Stimulated activated CD4-positive, alpha-beta T cell treated with anti-CD3 and anti-CD28 coated beads, Interleukin-12 subunit alpha, Interleukin-12 subunit beta, amount 100 ng/mL, for 4 hours (primary cell): ENCODE measurements at regions not wholly inside any gene's neighbourhood (a gene's known extent, or its start where the extent isn't known, plus 50 kb on each side); places are given as distances from the start of the nearest gene placed in this dataset.

Experiments
- DNase-seq: peaks from one replicate; pipeline ENCODE4 v3.0.0-alpha.2; 2020

- no peak for DNase-seq
Measured at GRCh38 chr9:118215549-118215948, 511.3 kb downstream of the TLR4 start.

- no peak for DNase-seq
Measured at GRCh38 chr9:118222375-118222774, 518.2 kb downstream of the TLR4 start.

DNA sequence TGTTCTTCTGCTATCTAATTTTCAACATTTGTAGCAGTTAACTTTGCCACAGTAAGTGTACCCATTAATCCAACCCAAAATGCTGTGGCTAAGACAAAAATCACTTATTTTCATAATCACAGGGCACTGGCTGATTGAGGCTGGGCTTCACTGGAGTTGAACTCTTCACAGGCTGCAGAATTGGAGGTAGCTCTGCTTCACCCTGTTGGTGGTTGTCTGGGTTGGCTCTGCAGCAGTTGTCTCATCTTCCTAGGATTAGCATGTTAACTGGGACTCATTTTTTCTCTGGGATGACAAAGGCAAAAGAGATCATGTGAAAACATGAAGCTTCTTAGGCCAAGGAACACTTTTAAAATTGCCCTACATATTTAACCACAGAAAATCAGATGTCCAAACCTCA, 518.9 kb downstream of the TLR4 start:
- DNase-seq, result no peak

DNA sequence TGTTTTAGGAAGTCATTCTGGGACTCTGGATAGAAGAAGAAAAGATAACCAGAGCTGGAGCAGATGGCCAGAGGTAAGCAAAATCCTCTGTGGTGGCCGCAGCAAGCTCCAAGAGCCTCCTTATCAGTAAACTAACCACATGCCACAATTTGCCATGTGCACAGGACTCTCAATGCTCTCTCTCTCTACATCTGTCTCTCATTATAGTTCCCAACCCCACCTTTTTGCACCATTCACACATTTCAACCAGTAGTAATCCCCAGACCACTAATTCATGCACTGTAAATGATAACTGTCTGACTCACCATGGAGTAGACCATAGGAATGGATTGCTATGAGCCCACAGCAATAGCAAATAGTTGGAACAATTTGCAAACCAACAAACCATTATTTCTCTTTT, 526.1 kb downstream of the TLR4 start:
- no peak for DNase-seq

DNA sequence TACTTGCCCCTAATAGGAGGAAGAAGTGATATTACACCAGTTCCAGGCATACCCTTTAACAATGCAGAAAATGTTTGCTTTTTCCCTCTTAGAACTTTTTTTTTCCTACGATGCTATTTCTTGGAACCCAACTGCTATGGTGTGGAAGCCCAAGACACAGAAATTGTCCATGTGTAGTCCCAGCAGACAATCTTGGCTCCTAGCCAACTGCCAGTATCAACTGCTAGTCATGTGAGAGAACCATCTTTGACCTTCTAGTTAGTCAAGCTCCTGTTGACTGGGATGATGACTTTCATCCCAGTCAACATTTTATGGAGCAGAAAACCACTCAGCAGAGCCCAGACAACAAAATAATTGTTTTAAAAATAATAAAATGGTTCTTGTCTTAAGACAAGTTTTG, 532.4 kb downstream of the TLR4 start:
- DNase-seq, result no peak

GRCh38 chr9:118238139-118238538, 533.9 kb downstream of the TLR4 start:
- DNase-seq, result no peak

- DNase-seq, result no peak
Measured at GRCh38 chr9:118252027-118252426, 547.8 kb downstream of the TLR4 start.

- no peak for DNase-seq
Measured at GRCh38 chr9:118262191-118262590, 558.0 kb downstream of the TLR4 start.

DNA sequence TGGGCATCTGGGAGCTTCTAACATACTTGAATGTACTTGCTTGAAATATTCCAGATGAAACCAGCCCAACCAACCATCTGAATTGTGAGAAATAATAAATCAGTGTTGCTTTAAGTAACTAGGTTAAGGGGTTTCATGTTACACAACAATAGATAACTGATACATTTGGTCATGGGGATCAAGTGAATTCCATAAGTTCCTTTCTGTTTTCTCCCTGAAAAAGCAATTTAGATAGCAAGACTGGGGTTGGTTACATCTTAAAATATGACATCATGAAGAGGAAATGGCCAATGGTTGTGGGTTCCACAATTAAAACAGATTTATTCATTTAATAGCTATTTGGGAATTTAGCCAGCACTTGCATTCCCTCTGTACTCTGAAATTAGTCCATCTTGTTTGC, 559.7 kb downstream of the TLR4 start:
- DNase-seq, result no peak

DNA sequence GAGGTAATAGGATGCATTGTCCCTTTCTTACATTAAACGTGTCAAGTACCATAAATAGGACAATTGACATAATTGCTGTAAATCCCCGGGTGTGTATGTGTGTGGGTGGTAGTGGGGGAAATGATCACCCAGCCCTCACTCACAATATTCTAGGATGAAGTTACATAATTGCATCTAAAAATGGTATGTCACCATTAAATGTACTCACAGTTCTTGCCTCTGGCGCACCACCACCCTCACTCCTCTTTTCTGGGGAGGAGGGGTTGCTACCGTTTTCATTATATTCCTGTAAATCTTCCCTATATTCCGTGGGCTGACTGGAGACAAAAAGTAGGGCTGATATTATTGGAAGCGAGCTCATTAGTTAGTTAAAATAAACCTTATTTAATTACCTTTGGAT, 563.8 kb downstream of the TLR4 start:
- DNase-seq, result no peak

- no peak for DNase-seq
Measured at GRCh38 chr9:118269623-118270022, 565.4 kb downstream of the TLR4 start.

DNA sequence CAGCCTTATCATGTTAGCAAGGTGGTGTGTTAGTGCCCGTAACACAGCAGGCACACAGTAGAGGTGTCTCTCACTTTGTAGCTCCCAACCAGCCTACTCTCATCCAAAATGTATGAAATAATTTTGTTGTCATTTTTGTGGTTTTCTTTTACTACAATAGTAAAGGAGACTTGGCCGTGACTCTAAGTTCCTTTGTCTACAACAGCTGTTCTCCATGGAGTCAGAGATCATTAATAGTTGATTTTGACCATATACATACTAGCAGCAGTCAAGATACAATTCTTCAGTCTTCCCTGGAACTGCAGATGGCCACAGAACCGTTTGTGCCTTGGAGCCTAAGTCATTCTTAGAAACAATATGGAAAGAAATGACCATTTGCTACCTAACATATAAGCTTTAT, 567.1 kb downstream of the TLR4 start:
- no peak for DNase-seq

GRCh38 chr9:118271936-118272335, 567.7 kb downstream of the TLR4 start:
- DNase-seq, result no peak

GRCh38 chr9:118273048-118273447, 568.8 kb downstream of the TLR4 start:
- no peak for DNase-seq

GRCh38 chr9:118276784-118277183, 572.6 kb downstream of the TLR4 start:
- no peak for DNase-seq

DNA sequence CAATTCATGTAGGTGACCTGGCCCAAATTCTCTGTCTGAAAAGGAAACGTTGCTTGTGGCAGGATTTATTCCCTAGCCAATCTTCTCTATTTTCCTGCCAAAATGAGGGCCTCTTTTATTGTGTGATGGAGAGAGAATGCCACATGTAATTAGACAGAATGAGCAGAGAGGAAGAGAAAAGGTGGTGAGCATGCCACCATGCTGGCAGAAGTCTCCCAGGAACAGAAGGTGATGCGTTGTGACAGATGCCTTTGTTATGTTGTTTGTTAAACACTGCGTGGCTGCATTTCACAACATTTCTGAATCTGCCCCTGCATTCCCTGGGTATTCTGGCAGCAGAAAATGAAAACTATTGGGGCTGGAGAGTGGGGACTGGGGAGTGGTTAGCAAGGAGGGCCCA, 577.6 kb downstream of the TLR4 start:
- DNase-seq, result no peak

- DNase-seq, result no peak
Measured at GRCh38 chr9:118283488-118283887, 579.3 kb downstream of the TLR4 start.

DNA sequence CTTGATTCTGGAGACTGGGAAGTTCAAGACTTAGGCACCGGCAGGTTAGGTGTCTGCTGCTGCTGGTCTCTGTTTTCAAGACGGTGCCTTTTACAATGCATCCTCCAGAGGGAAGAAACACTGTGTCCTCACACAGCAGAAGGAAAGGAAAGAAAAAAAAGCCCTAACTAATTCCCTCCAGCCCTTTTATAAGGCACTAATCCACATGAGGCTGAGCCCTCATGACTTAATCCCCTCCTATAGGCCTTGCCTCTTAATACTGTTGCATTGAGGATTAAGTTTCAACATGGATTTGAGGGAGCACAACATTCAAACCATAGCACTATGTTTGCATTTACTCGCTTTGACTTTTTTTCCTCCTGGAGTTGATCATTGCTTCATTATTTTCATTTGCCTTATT, 585.9 kb downstream of the TLR4 start:
- no peak for DNase-seq

GRCh38 chr9:118295413-118295812, 591.2 kb downstream of the TLR4 start:
- no peak for DNase-seq

- DNase-seq, result no peak
Measured at GRCh38 chr9:118302721-118303120, 598.5 kb downstream of the TLR4 start.

DNA sequence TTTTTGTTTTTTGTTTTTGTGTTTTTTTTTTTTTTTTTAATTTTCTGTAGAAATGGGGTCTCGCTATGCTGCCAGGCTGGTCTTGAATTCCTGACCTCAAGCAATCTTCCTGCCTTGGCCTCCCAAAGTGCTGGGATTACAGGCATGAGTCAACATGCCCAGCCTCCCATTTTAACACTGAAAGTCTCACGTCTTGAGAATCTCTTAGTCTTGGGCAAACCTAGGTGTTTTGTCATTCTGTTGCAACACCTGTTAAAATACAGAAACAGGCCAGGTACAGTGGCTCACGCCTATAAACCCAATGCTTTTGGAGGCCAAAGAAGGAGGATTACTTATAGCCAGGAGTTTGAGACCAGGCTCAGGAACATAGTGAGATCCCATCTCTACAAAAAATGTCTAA, 599.0 kb downstream of the TLR4 start:
- DNase-seq, result no peak

DNA sequence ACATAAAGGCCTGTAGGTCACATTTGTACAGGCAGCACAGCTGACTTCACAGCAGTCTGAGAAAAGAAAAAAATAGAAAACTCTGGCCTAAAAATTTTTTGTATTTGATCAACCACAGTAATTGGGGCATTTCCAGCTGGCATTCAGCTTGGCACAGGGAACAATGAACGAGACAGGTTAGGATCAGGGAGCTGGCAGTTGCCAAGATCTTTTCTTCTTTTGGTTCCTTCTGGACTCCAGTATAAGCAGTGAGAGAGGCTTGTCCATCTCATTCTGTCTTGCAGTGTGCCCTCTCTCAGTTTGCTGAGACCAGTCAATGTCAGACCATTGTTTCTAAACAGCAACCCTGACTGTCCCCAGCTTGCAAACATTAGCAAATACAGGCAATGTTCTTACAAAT, 601.1 kb downstream of the TLR4 start:
- DNase-seq, result no peak

- no peak for DNase-seq
Measured at GRCh38 chr9:118306801-118307200, 602.6 kb downstream of the TLR4 start.

DNA sequence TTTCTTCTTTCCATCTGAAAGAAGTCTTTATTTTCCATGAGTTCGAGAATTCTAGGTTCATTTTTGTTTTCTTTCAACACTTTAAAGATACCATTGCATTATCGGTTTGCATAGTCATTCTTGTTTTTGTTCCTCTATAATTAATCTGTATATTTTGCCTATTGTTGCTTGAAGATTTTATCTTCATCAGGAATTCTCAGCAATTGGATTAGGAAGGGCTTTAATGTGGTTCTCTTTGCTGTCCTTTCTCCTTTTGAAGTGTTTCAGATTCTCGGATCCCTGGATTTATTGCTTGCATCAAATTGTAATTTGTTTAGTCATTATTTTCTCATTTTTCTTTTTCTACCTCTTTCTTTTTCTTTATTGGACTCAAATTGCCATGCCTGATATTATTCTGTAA, 609.8 kb downstream of the TLR4 start:
- DNase-seq, result no peak

GRCh38 chr9:118316831-118317343, 612.7 kb downstream of the TLR4 start:
- no peak for DNase-seq
